NCI-H82 treated with DMSO at 0.1 percent for 48 hours (cell line): ENCODE measurements at regions not wholly inside any gene's neighbourhood (a gene's known extent, or its start where the extent isn't known, plus 50 kb on each side); places are given as distances from the start of the nearest gene placed in this dataset.

Source experiments
- DNase-seq: peaks from one replicate; lab custom pipeline; 2025; ENCODE audit not compliant: unreplicated experiment; lab: John Stamatoyannopoulos, UW

GRCh38 chr1:2932671-2933350 is 88.5 kb upstream of the ACTRT2 start:
- DNase-seq, result no peak

- no peak for DNase-seq
Measured at GRCh38 chr1:2933431-2934155, 87.7 kb upstream of the ACTRT2 start.

GRCh38 chr1:2934156-2934540 is 87.1 kb upstream of the ACTRT2 start:
- DNase-seq, result no peak

- DNase-seq, result no peak
Measured at GRCh38 chr1:2934642-2935081, 86.6 kb upstream of the ACTRT2 start.

GRCh38 chr1:2935184-2935583 is 86.1 kb upstream of the ACTRT2 start:
- no peak for DNase-seq

GRCh38 chr1:2935751-2936390 is 85.4 kb upstream of the ACTRT2 start:
- DNase-seq, result no peak

GRCh38 chr1:2936559-2937515 is 84.4 kb upstream of the ACTRT2 start:
- DNase-seq, result no peak

GRCh38 chr1:2937805-2938204 is 83.5 kb upstream of the ACTRT2 start:
- no peak for DNase-seq

GRCh38 chr1:2939041-2939552 is 82.2 kb upstream of the ACTRT2 start:
- DNase-seq, result no peak

GRCh38 chr1:2940178-2940577 is 81.1 kb upstream of the ACTRT2 start:
- no peak for DNase-seq

GRCh38 chr1:2941040-2941439 is 80.2 kb upstream of the ACTRT2 start:
- no peak for DNase-seq

GRCh38 chr1:2941907-2942306 is 79.4 kb upstream of the ACTRT2 start:
- no peak for DNase-seq

- no peak for DNase-seq
Measured at GRCh38 chr1:2942410-2942809, 78.9 kb upstream of the ACTRT2 start.

- no peak for DNase-seq
Measured at GRCh38 chr1:2943686-2944260, 77.5 kb upstream of the ACTRT2 start.

GRCh38 chr1:2944705-2945104 is 76.6 kb upstream of the ACTRT2 start:
- no peak for DNase-seq

GRCh38 chr1:2945821-2946231 is 75.4 kb upstream of the ACTRT2 start:
- no peak for DNase-seq

GRCh38 chr1:2946291-2946690 is 75.0 kb upstream of the ACTRT2 start:
- DNase-seq, result no peak

GRCh38 chr1:2946999-2947690 is 74.1 kb upstream of the ACTRT2 start:
- DNase-seq, result no peak

GRCh38 chr1:2948001-2948750 is 73.1 kb upstream of the ACTRT2 start:
- no peak for DNase-seq
